Liver (tissue), 7 donors: ENCODE measurements at regions not wholly inside any gene's neighbourhood (a gene's known extent, or its start where the extent isn't known, plus 50 kb on each side); places are given as distances from the start of the nearest gene placed in this dataset.

Experiments used
- DNase-seq: peaks from one replicate; pipeline ENCODE4 v3.0.0-alpha.2; 2017; ENCODE audit warnings: low spot score
- H3K27ac ChIP-seq, 2 donors: one replicate each; pipeline ENCODE4 v1.7.0; 2013; ENCODE audit warnings: inconsistent platforms in 2 of 2, low read length in 2 of 2, control low read depth in 1 of 2, low read depth in 1 of 2, mild to moderate bottlenecking in 1 of 2
- H3K27me3 ChIP-seq, 4 donors: one replicate each; pipeline versions ENCODE4 v1.6.1 to v1.7.0; 2013; ENCODE audit warnings: low read length in 3 of 4, inconsistent platforms in 1 of 4, mild to moderate bottlenecking in 1 of 4, moderate library complexity in 1 of 4; ENCODE audit not compliant: control insufficient read depth in 4 of 4, insufficient read depth in 4 of 4
- H3K36me3 ChIP-seq, 4 donors: one replicate each; pipeline versions ENCODE4 v1.6.1 to v1.7.0; 2013; ENCODE audit warnings: low read length in 3 of 4, mild to moderate bottlenecking in 3 of 4, low read depth in 1 of 4, moderate library complexity in 1 of 4; ENCODE audit not compliant: control insufficient read depth in 4 of 4, insufficient read depth in 3 of 4
- H3K4me1 ChIP-seq, 4 donors: one replicate each; pipeline versions ENCODE4 v1.6.1 to v1.7.0; 2013; ENCODE audit warnings: low read length in 3 of 4, mild to moderate bottlenecking in 3 of 4, moderate library complexity in 1 of 4; ENCODE audit not compliant: control insufficient read depth in 4 of 4, insufficient read depth in 4 of 4
- H3K4me3 ChIP-seq, 3 donors: one replicate each; pipeline versions ENCODE4 v1.6.1 to v1.7.0; 2013; ENCODE audit warnings: low read length in 3 of 3, control low read depth in 1 of 3, low read depth in 1 of 3, mild to moderate bottlenecking in 1 of 3
- H3K9ac ChIP-seq, 2 donors: one replicate each; pipeline ENCODE4 v1.7.0; 2013; ENCODE audit warnings: low read length in 2 of 2, mild to moderate bottlenecking in 2 of 2, moderate library complexity in 2 of 2, control low read depth in 1 of 2, low read depth in 1 of 2
- H3K9me3 ChIP-seq, 4 donors: one replicate each; pipeline versions ENCODE4 v1.6.1 to v1.7.0; 2013; ENCODE audit warnings: low read length in 3 of 4; ENCODE audit not compliant: control insufficient read depth in 4 of 4
- ATF3 ChIP-seq: IDR thresholded peaks from 2 replicates; pipeline ENCODE4 v1.6.1; 2016; ENCODE audit warnings: antibody characterized with exemption
- EGR1 ChIP-seq, 2 donors: IDR thresholded peaks; 2 replicates each; pipeline ENCODE4 v1.6.1; 2016 to 2018; ENCODE audit warnings: antibody characterized with exemption in 2 of 2, low read depth in 2 of 2
- FOXA1 ChIP-seq: IDR thresholded peaks from 2 replicates; pipeline ENCODE4 v1.6.1; 2016; ENCODE audit warnings: antibody characterized with exemption
- GABPA ChIP-seq, 2 donors: IDR thresholded peaks in 1 of 2; conservative IDR thresholded peaks in 1 of 2; 2 replicates each; pipeline ENCODE4 v1.6.1; 2016; ENCODE audit warnings: antibody characterized with exemption in 2 of 2, mild to moderate bottlenecking in 1 of 2, moderate library complexity in 1 of 2
- HNF4A ChIP-seq, 2 donors: conservative IDR thresholded peaks; 2 replicates each; pipeline ENCODE4 v1.6.1; 2016; ENCODE audit warnings: antibody characterized with exemption in 2 of 2, mild to moderate bottlenecking in 2 of 2
- JUND ChIP-seq, 2 donors: IDR thresholded peaks; 2 replicates each; pipeline ENCODE4 v1.6.1; 2016; ENCODE audit warnings: antibody characterized with exemption in 2 of 2
- MAX ChIP-seq: IDR thresholded peaks from 2 replicates; pipeline ENCODE4 v1.6.1; 2016; ENCODE audit warnings: antibody characterized with exemption
- NR2F2 ChIP-seq: IDR thresholded peaks from 2 replicates; pipeline ENCODE4 v1.6.1; 2016; ENCODE audit warnings: antibody characterized with exemption
- RAD21 ChIP-seq, 2 donors: IDR thresholded peaks; 2 replicates each; pipeline ENCODE4 v1.6.1; 2016; ENCODE audit warnings: antibody characterized with exemption in 2 of 2, mild to moderate bottlenecking in 2 of 2
- REST ChIP-seq: IDR thresholded peaks from 2 replicates; pipeline ENCODE4 v1.6.1; 2016; ENCODE audit warnings: antibody characterized with exemption, mild to moderate bottlenecking
- RXRA ChIP-seq, 2 donors: IDR thresholded peaks; 2 replicates each; pipeline ENCODE4 v1.6.1; 2017 to 2018; ENCODE audit warnings: antibody characterized with exemption in 2 of 2, mild to moderate bottlenecking in 1 of 2
- SP1 ChIP-seq: IDR thresholded peaks from 2 replicates; pipeline ENCODE4 v1.6.1; 2018; ENCODE audit warnings: antibody characterized with exemption, mild to moderate bottlenecking
- TAF1 ChIP-seq: conservative IDR thresholded peaks from 2 replicates; pipeline ENCODE4 v1.6.1; 2016; ENCODE audit warnings: antibody characterized with exemption, mild to moderate bottlenecking
- YY1 ChIP-seq: IDR thresholded peaks from 2 replicates; pipeline ENCODE4 v1.6.1; 2016; ENCODE audit warnings: antibody characterized with exemption, mild to moderate bottlenecking
- WGBS: extraction: QIAGEN DNeasy Blood & Tissue Kit; methylation state at CpG from one replicate; pipeline ENCODE4 v1.1.7; 2013; 5-methylcytosine and 5-hydroxymethylcytosine counted together
- donor health status: healthy.
- donor health status: healthy.
- donor health status: healthy.
- donor health status: healthy.

GRCh38 chr22:48478124-48478523 is 1349.5 kb downstream of the BRD1 start:
- peak; percentile 6 to 49 for TF ChIP-seq RXRA (IDR thresholded peaks at IDR 0.05)
- no peak for TF ChIP-seq YY1
- TF ChIP-seq HNF4A (conservative IDR thresholded peaks at IDR 0.05) = no peak
- TF ChIP-seq GABPA (IDR thresholded peaks at IDR 0.05 in 1 of 2, conservative IDR thresholded peaks at IDR 0.05 in 1 of 2) = no peak
- WGBS = 73% methylated on average over 11 of the region's 11 CpGs
- H3K4me1 ChIP-seq = no peaks in the 10 kb centered on the region
- H3K27ac ChIP-seq = no peak overlapping the region
- H3K27me3 ChIP-seq = peaks cover 0 to 4% (median 0%) of the 10 kb centered on the region in 4 donors
- H3K36me3 ChIP-seq = no peaks in the 10 kb centered on the region
- no peak overlapping the region for H3K9ac ChIP-seq
- H3K9me3 ChIP-seq = no peaks in the 10 kb centered on the region
- H3K4me3 ChIP-seq = no peak overlapping the region
- DNase-seq = no peak

GRCh38 chr22:48477031-48477721 is 1350.5 kb downstream of the BRD1 start:
- Histone ChIP-seq H3K27me3 (peaks cover 0 to 4% (median 0%) of the 10 kb centered on the region in 4 donors), H3K4me3 (no peak overlapping the region), H3K27ac (no peak overlapping the region), H3K36me3 (no peaks in the 10 kb centered on the region), H3K9ac (no peak overlapping the region), H3K9me3 (no peaks in the 10 kb centered on the region), H3K4me1 (no peaks in the 10 kb centered on the region)
- WGBS = 84% methylated on average over 22 of the region's 22 CpGs
- TF ChIP-seq REST (no peak), FOXA1 (no peak), RXRA (IDR thresholded peaks at IDR 0.05) (no peak), JUND (IDR thresholded peaks at IDR 0.05) (no peak), EGR1 (IDR thresholded peaks at IDR 0.05; ENCODE audit: low read depth in 2 of 2) (no peak), SP1 (no peak)
- no peak for DNase-seq

GRCh38 chr22:48476577-48476976 is 1351.1 kb downstream of the BRD1 start:
- H3K9ac ChIP-seq = no peak overlapping the region
- DNase-seq = no peak
- H3K27ac ChIP-seq = no peak overlapping the region
- H3K9me3 ChIP-seq = no peaks in the 10 kb centered on the region
- no peak overlapping the region for H3K4me3 ChIP-seq
- TF ChIP-seq ATF3 = no peak
- TF ChIP-seq YY1 = no peak
- no peak for TF ChIP-seq NR2F2
- no peak for TF ChIP-seq GABPA (IDR thresholded peaks at IDR 0.05 in 1 of 2, conservative IDR thresholded peaks at IDR 0.05 in 1 of 2)
- no peak for TF ChIP-seq RAD21 (IDR thresholded peaks at IDR 0.05)
- TF ChIP-seq RXRA (IDR thresholded peaks at IDR 0.05) = no peak
- no peak for TF ChIP-seq TAF1
- no peak for TF ChIP-seq MAX
- no peak for TF ChIP-seq REST
- H3K27me3 ChIP-seq = peaks cover 0 to 4% (median 0%) of the 10 kb centered on the region in 4 donors
- 88% methylated on average over 5 of the region's 5 CpGs for WGBS
- H3K36me3 ChIP-seq = no peaks in the 10 kb centered on the region
- H3K4me1 ChIP-seq = no peaks in the 10 kb centered on the region
